Right cardiac atrium (tissue), 5 donors: ENCODE measurements at regions not wholly inside any gene's neighbourhood (a gene's known extent, or its start where the extent isn't known, plus 50 kb on each side); places are given as distances from the start of the nearest gene placed in this dataset.

ENCODE experiments used
- ATAC-seq, 2 donors: fragments of 200-7000 bp; cut with Tn5 transposase; one replicate each; pipeline versions ENCODE4 v1.8.0 to v1.9.1; 2020; ENCODE audit warnings: moderate library complexity in 2 of 2, mild to moderate bottlenecking in 1 of 2
- DNase-seq, 3 donors: peaks; one replicate each; pipeline ENCODE4 v3.0.0-alpha.2; 2020
- H3K27ac ChIP-seq: one replicate; pipeline ENCODE4 v1.5.1; 2013; ENCODE audit warnings: mild to moderate bottlenecking, low read length, control low read depth, moderate library complexity
- H3K27me3 ChIP-seq: one replicate; pipeline ENCODE4 v1.6.1; 2013; ENCODE audit not compliant: control insufficient read depth, insufficient read depth
- H3K4me1 ChIP-seq: one replicate; pipeline ENCODE4 v1.6.1; 2013; ENCODE audit warnings: low read length; ENCODE audit not compliant: control insufficient read depth, insufficient read depth
- H3K4me3 ChIP-seq: one replicate; pipeline ENCODE4 v1.5.1; 2013; ENCODE audit warnings: low read length, control low read depth
- H3K9me3 ChIP-seq: one replicate; pipeline ENCODE4 v1.6.1; 2013; ENCODE audit warnings: low read length; ENCODE audit not compliant: control insufficient read depth
- WGBS: extraction: QIAGEN DNeasy Blood & Tissue Kit; methylation state at CpG from one replicate; pipeline ENCODE4 v1.1.7; 2013; 5-methylcytosine and 5-hydroxymethylcytosine counted together
- intact Hi-C, 4 donors: fragments of 100-400 bp; cut with DNase I; formaldehyde crosslinking; loops; one replicate each; pipeline versions ENCODE4 v1.11.0 to v1.14.0; 2022 to 2023
- donor health status: healthy with polysubstance abuse.
- donor health status: DM: no; HTN: yes; CAD: no.
- donor health status: DM: no; HTN: no; CAD: no.
- donor health status: DM: no; HTN: yes; CAD: no; lungs with severe emphysema.
- donor health status: DM: yes; HTN: yes; CAD: no.

- intact Hi-C loops = no loop called here
- Histone ChIP-seq H3K27me3 (no peaks in the 10 kb centered on the region), H3K4me1 (no peaks in the 10 kb centered on the region), H3K9me3 (peaks cover 2% of the 10 kb centered on the region), H3K4me3 (no peak overlapping the region), H3K27ac (no peak overlapping the region)
- ATAC-seq (no peak), DNase-seq (no peak)
- 38% methylated on average over 8 of the region's 8 CpGs for WGBS
These were observed 1261.7 kb upstream of the AUTS2 start for GRCh38 chr7:68336594-68336993.

DNA sequence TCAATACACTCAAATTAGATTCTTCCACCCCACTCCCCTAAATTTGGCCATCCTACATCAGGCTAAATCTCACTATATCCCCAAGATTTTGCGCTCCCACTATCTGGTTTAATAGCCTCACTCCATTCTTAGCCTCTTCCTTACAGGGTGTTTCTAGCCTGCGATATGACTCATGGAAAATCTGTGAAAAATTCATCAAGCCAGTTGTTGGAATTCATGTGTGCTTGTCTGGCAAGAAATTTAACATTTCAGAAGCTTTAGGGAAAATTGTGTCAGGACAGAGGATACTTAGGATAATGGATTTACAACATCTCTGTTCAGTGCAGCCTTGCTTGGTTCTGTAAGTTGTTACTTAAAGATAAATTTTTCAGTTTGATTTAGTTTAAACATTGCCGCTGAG, 1249.9 kb upstream of the AUTS2 start:
- intact Hi-C loops = no loop called here
- ATAC-seq (no peak), DNase-seq (no peak)
- WGBS = 84% methylated on average over 3 of the region's 3 CpGs
- H3K27me3 ChIP-seq = no peaks in the 10 kb centered on the region
- no peaks in the 10 kb centered on the region for H3K9me3 ChIP-seq
- no peak overlapping the region for H3K4me3 ChIP-seq
- H3K4me1 ChIP-seq = no peaks in the 10 kb centered on the region
- H3K27ac ChIP-seq = no peak overlapping the region

DNA sequence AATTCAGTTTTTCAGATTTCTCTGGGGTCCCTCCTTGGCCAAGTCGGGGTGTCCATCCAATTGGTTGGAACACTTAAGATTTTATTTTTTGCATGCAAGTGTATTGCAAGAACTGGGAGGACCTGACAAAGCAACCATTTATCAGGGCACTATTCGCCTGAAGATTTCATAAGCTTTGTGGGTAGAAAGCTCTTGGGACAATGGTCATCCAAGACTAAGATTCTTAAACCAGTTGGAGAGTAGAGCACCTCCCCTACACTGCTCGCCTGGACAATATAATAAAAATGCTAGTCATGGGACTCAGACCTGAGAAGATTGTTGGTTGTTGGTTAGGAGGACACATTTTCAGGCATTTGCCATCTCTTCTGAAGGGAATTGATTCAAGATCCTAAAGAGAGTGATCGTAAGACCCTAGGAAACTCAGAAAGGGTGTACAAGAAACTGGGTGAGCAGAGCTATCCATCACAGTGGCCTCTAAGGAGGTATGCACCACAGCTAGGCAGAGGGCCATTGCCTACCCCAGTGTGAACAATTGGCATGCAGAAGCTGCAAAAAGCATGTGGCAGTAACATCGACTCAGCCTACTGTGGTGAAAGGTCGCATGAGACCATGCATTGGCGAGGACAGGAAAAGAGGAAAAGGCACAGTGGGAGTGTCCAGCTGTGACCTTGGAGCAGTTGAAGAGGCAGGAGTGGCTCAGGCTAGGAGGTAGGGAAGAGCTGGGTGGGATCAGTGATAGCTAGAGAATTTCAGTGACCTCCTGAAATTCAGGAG, 1235.3 kb upstream of the AUTS2 start:
- WGBS = 71% methylated on average over 7 of the region's 7 CpGs
- ATAC-seq = no peak

GRCh38 chr7:68364886-68365625, 1233.2 kb upstream of the AUTS2 start:
- H3K27ac ChIP-seq = no peak overlapping the region
- H3K4me3 ChIP-seq = no peak overlapping the region
- H3K27me3 ChIP-seq = no peaks in the 10 kb centered on the region
- 41% methylated on average over 5 of the region's 5 CpGs for WGBS
- H3K4me1 ChIP-seq = no peaks in the 10 kb centered on the region
- DNase-seq (no peak), ATAC-seq (no peak)
- intact Hi-C loops = no loop called here
- H3K9me3 ChIP-seq = no peaks in the 10 kb centered on the region

More for the DNA sequence above, 1235.3 kb upstream of the AUTS2 start:
- Histone ChIP-seq H3K9me3 (no peaks in the 10 kb centered on the region), H3K27me3 (no peaks in the 10 kb centered on the region), H3K4me1 (no peaks in the 10 kb centered on the region), H3K27ac (no peak overlapping the region), H3K4me3 (no peak overlapping the region)
- intact Hi-C loops = no loop called here
- DNase-seq = no peak

GRCh38 chr7:68371985-68372384, 1226.3 kb upstream of the AUTS2 start:
- ATAC-seq = no peak
- WGBS = 39% methylated on average over 7 of the region's 7 CpGs
- H3K4me3 ChIP-seq = no peak overlapping the region

GRCh38 chr7:68376131-68376661, 1222.1 kb upstream of the AUTS2 start:
- intact Hi-C loops = no loop called here
- no peak for ATAC-seq
- no peaks in the 10 kb centered on the region for H3K4me1 ChIP-seq
- no peaks in the 10 kb centered on the region for H3K9me3 ChIP-seq
- no peak overlapping the region for H3K4me3 ChIP-seq
- no peak for DNase-seq
- H3K27ac ChIP-seq = no peak overlapping the region
- H3K27me3 ChIP-seq = no peaks in the 10 kb centered on the region
- WGBS = 66% methylated on average over 2 of the region's 2 CpGs

More at GRCh38 chr7:68371985-68372384, 1226.3 kb upstream of the AUTS2 start:
- DNase-seq = no peak
- Histone ChIP-seq H3K27ac (no peak overlapping the region), H3K9me3 (no peaks in the 10 kb centered on the region), H3K4me1 (no peaks in the 10 kb centered on the region), H3K27me3 (no peaks in the 10 kb centered on the region)
- intact Hi-C loops = no loop called here

- intact Hi-C loops = no loop called here
- H3K9me3 ChIP-seq = no peaks in the 10 kb centered on the region
- WGBS = 23% methylated on average over 2 of the region's 2 CpGs
- ATAC-seq (no peak), DNase-seq (no peak)
- H3K4me1 ChIP-seq = no peaks in the 10 kb centered on the region
- no peak overlapping the region for H3K4me3 ChIP-seq
- H3K27ac ChIP-seq = no peak overlapping the region
- no peaks in the 10 kb centered on the region for H3K27me3 ChIP-seq
These were observed 1216.5 kb upstream of the AUTS2 start for GRCh38 chr7:68381731-68382130.

DNA sequence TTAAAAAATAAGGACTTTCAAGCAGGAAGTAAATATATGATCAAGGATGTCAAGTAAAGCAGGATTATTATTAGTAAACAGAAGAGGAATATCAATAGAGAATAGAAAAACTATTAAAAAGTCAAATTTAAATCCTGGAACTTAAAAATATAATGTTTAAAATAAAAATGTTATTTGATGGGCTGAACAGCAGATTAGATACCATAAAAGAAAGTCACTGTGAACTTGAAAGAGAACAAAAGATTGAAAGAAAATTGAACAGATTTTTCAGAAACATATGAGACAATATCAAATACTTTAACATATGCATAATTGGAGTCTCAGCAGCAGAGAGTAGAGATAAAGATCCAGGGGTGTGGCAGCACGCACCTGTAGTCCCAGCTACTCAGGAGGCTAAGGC, 1213.7 kb upstream of the AUTS2 start:
- ATAC-seq = no peak
- intact Hi-C loops = no loop called here
- Histone ChIP-seq H3K27ac (no peak overlapping the region), H3K4me1 (no peaks in the 10 kb centered on the region), H3K9me3 (no peaks in the 10 kb centered on the region), H3K4me3 (no peak overlapping the region), H3K27me3 (no peaks in the 10 kb centered on the region)
- 84% methylated on average over 1 of the region's 1 CpG for WGBS
- DNase-seq = no peak

GRCh38 chr7:68393051-68393450, 1205.2 kb upstream of the AUTS2 start:
- DNase-seq (no peak), ATAC-seq (no peak)
- H3K4me3 ChIP-seq = no peak overlapping the region
- WGBS = 73% methylated on average over 2 of the region's 2 CpGs
- no peak overlapping the region for H3K27ac ChIP-seq
- no peaks in the 10 kb centered on the region for H3K27me3 ChIP-seq
- no peaks in the 10 kb centered on the region for H3K4me1 ChIP-seq
- intact Hi-C loops = no loop called here
- no peaks in the 10 kb centered on the region for H3K9me3 ChIP-seq

GRCh38 chr7:68394131-68394530, 1204.1 kb upstream of the AUTS2 start:
- DNase-seq (no peak), ATAC-seq (no peak)
- Histone ChIP-seq H3K27ac (no peak overlapping the region), H3K4me1 (no peaks in the 10 kb centered on the region), H3K27me3 (no peaks in the 10 kb centered on the region), H3K4me3 (no peak overlapping the region), H3K9me3 (no peaks in the 10 kb centered on the region)
- intact Hi-C loops = no loop called here
- 83% methylated on average over 3 of the region's 3 CpGs for WGBS

DNA sequence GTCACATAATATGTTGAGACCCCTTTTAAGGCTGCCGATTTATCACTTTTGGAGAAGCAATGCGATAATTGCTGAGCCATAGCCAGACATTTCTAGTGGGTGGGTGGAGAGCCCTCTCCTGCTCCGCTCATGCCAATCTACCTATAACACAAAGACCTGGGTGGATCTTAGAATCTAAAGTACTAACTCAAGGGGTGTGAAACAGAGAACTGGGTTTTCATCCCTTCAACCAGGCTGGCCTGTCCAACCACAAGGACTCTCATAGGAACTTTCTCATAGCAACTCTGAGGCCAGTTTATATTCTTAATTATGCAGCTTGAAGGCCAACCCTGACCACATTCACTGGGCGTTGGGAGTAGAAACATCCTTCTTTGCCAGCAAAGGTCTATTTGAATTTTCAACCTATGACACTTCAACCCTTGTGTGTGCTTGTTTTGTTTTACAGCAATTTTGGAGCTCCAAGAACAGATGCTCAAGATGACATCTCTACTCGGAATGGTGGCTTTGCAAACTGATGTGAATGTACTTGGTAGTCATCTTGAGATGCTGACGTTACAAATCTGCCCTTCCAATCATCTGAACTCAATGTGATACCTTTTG, 1198.2 kb upstream of the AUTS2 start:
- ATAC-seq (no peak), DNase-seq (no peak)
- Histone ChIP-seq H3K9me3 (no peaks in the 10 kb centered on the region), H3K27ac (no peak overlapping the region), H3K4me3 (no peak overlapping the region), H3K27me3 (no peaks in the 10 kb centered on the region), H3K4me1 (no peaks in the 10 kb centered on the region)
- WGBS = 81% methylated on average over 6 of the region's 6 CpGs
- intact Hi-C loops = no loop called here
